ENCODE measurements at regions not wholly inside any gene's neighbourhood (a gene's known extent, or its start where the extent isn't known, plus 50 kb on each side); places are given as distances from the start of the nearest gene placed in this dataset.

- DNase-seq (ENCODE audit: low read depth) = no peak
Observed at GRCh38 chr11:129266536-129266935, 74.4 kb upstream of the ARHGAP32 start.

DNA sequence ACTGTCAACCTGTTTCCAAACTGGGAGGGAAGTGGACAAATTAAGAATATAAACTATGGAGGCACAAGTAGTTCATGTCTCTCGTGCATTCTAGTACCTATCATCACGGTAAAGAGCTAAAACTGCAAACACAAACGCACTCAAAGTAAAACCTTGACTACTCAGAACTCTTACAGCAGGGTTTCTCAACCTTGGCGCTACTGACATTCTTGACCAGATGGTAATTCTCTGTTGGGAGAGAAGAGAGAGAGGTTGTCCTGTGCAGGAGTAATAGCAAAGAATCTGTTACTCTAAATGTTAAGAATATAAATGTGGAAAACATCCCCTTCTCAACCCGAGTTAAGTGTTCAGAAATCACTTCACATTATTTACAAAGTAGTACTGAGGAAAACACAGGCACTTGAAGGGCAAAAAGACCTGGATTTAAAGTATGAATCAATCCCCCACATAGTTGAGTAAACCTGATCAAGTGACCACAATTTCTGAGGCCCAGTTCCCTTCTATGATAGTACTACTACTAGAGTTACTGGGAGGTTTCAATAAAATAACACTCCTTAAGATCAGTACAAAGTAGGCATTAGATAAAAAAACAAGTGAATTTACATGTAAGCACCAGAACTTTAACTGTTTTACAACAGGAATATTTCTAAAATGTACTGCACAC is 73.1 kb upstream of the ARHGAP32 start:
- no peak for DNase-seq (ENCODE audit: low read depth)

DNA sequence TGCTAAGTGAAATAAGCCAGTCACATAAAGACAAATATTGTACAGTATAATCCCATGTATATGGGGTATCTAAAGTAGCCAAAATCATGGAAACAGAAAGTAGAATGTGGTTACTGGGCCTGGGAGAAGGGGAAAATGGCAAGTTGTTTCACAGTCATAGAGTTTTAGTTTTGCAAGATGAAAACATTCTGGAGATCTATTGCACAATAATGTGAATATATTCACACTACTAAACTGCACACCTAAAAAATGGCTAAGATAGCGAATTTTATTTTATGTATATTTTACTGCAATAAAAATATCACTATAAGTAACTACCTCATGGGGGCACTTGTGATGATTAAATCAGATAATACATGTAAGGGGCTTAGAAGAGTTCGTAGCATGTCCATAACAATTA is 72.0 kb upstream of the ARHGAP32 start:
- DNase-seq (ENCODE audit: low read depth) = no peak

GRCh38 chr11:129260750-129261149 is 68.6 kb upstream of the ARHGAP32 start:
- no peak for DNase-seq (ENCODE audit: low read depth)

DNA sequence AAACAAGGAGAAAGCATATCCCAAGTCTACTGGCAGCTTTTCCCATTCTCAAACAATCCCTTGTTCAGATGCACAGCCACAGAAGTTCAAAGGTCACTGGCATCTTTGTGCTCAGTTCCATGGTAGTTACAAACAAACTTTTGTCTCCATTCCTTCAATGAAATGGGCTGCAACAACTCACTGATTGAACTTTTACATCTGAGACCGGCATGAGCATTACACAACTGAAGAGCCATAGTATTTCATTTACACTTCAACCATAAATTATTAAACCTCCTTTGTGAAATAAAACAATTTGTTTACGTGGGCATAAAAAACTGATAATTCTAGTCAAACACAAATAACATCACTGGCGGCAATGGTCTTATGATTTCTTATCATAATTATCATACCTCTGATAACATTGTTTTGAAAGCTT is 67.8 kb upstream of the ARHGAP32 start:
- DNase-seq (ENCODE audit: low read depth) = no peak

DNA sequence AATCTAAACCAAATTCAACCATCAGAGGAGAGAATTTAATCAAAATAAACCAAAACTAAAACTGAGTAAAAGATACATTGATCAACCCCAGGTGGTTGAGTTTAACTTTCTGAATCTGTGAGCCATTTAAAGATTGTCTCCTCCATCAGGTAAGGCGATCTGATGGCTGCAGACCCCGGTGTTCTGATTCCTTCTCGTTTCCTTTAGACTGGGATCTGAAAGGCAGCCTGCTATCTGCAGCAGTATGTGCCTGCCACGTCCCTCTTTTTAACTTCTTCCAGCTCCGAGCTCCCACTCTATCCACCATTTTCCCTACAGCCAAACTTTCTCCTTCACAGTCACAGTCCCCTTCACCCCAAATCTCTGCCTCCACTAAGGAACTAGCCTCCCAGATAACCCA is 66.1 kb upstream of the ARHGAP32 start:
- DNase-seq (ENCODE audit: low read depth) = no peak

GRCh38 chr11:129257512-129257911 is 65.4 kb upstream of the ARHGAP32 start:
- DNase-seq (ENCODE audit: low read depth) = no peak

DNA sequence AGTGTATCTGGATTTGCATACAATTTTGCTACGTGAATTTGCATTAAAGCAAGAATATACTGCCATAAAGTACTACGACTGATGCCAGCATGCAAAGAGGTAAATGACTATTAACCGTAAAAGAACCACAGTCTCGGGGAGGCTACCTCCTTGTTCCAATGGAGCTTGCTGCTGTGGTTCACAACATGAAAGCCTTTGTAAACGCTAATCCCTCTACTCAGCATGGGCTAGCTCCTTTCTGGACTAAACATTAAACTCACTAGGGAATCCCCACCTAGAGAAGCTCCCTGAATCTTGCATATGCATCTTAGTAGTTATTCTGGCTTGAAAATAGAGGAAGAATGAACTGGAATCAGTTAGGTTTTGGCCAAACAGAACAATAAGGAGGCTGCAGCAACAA is 60.5 kb upstream of the ARHGAP32 start:
- no peak for DNase-seq (ENCODE audit: low read depth)

GRCh38 chr11:129251067-129251466 is 58.9 kb upstream of the ARHGAP32 start:
- DNase-seq (ENCODE audit: low read depth) = no peak

GRCh38 chr11:129249923-129250322 is 57.8 kb upstream of the ARHGAP32 start:
- DNase-seq (ENCODE audit: low read depth) = no peak

DNA sequence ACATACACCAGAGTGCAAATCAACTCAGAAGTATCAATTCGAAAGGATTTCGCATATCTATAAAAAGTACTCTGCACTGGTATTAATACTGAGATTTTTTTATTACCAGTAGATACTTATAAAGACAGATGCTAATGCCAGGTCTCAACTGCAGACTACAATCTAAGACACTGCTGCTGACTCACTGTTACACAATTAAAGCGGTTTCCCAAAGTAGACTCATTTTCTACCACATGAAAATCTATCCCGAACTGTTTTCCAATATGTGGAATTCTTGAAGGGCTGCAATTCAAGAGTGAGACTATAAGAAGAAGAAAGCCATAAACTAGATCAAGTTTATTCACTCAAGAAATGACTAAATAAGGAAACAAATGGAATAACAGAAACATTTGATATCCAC is 57.2 kb upstream of the ARHGAP32 start:
- DNase-seq (ENCODE audit: low read depth) = no peak

GRCh38 chr11:129248618-129249017 is 56.5 kb upstream of the ARHGAP32 start:
- no peak for DNase-seq (ENCODE audit: low read depth)

DNA sequence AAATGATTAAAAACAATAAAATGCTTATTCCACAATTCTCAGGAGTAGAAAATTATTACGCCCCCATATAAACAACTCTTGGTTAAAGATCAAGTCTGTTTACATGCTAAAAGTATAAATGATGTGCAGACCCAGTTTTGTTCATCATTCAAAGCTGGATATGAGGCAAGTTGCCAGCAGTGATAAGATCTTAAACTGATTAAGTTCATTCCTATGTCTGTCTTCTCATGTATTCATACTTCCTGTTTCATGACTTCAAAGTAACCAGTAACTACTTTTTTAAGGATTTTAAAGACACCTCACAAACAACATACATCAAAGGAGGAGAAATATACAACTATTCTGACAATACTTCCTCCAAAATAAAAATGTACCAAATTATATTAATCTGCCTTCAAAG is 55.0 kb upstream of the ARHGAP32 start:
- DNase-seq (ENCODE audit: low read depth) = no peak

DNA sequence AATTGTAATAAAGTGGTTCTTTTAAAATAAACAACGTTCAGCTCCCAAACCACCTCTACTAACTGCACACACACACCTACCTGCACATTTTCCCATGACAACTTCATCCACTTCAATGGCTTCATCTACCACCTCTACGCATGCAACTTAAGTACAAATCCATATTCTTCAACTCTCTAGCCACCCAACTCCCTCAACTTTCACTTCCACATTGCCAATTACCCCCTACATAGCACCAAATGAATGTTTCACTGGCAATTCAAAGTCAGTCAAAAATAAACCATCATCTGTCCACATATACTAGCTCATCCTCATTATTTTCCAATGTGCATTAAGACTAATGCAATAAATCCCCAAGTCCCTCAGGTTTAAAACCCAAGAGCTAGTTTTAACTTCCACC is 50.7 kb upstream of the ARHGAP32 start:
- DNase-seq (ENCODE audit: low read depth) = no peak

Data from stimulated activated CD8-positive, alpha-beta memory T cell treated with anti-CD3 and anti-CD28 coated beads, Interleukin-15, amount 100 ng/mL, for 1 hour (primary cell).